Astrocyte of the cerebellum (primary cell): ENCODE measurements at regions not wholly inside any gene's neighbourhood (a gene's known extent, or its start where the extent isn't known, plus 50 kb on each side); places are given as distances from the start of the nearest gene placed in this dataset.

Experiments
- DNase-seq: peaks from one replicate; pipeline ENCODE4 v3.0.0-alpha.2; 2011; ENCODE audit warnings: low read depth
- H3K4me3 ChIP-seq: 2 replicates; pipeline ENCODE4 v1.5.1; 2011; ENCODE audit warnings: mild to moderate bottlenecking, low read depth, low read length, moderate library complexity
- in situ Hi-C: cut with HindIII; loops from 2 replicates; pipeline ENCODE4 v1.10.0; 2017; ENCODE audit warnings: low sequenced_read_pairs
- TF ChIP-seq, protein P1 (sequence below): IDR thresholded peaks from 2 replicates; pipeline ENCODE4 v1.5.1; 2012; ENCODE audit warnings: low read length, low read depth, moderate library complexity, mild to moderate bottlenecking; ENCODE audit errors: missing control alignments

DNA sequence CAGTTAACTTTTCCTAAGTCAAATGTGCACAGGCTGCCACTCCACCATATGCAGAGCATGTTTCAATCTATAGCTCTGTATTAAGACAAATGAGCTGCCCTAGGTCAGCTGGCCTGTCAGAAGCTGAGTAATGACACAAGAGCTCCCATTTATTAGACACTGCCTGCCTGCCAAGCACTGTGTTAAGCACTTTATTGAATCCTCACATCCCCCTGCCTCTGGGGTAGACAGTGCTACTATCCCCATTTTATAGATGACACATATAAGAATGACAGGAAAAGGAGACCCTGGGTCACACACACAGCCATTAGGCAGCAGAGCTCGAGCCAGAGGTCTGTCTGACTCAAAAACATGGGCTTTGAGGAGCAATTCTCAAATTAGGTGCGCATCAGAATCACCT, 179.8 kb upstream of the PDE1C start:
- TF ChIP-seq, protein P1, sequence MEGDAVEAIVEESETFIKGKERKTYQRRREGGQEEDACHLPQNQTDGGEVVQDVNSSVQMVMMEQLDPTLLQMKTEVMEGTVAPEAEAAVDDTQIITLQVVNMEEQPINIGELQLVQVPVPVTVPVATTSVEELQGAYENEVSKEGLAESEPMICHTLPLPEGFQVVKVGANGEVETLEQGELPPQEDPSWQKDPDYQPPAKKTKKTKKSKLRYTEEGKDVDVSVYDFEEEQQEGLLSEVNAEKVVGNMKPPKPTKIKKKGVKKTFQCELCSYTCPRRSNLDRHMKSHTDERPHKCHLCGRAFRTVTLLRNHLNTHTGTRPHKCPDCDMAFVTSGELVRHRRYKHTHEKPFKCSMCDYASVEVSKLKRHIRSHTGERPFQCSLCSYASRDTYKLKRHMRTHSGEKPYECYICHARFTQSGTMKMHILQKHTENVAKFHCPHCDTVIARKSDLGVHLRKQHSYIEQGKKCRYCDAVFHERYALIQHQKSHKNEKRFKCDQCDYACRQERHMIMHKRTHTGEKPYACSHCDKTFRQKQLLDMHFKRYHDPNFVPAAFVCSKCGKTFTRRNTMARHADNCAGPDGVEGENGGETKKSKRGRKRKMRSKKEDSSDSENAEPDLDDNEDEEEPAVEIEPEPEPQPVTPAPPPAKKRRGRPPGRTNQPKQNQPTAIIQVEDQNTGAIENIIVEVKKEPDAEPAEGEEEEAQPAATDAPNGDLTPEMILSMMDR = no peak
- no peak overlapping the region for H3K4me3 ChIP-seq
- DNase-seq = no peak
- in situ Hi-C loops = no loop called here

DNA sequence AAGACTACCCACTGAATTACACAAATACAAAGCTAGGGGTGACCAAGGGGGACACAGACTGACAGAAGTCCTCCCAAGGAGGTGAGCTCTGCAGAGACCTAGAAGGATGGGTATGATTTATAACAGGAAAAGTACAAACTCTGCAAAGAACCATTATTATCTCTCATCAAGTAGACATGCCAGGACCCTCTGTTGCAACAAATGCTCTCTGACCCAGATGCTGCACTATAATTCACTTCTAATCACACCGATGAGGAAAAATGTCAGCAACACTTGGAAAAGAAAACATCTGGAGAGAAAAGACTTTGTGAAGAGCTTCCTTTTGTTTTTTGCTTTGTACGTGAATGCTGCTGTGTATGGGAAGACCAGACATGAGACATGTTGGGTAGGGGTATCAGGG, 178.3 kb upstream of the PDE1C start:
- in situ Hi-C loops = no loop called here
- TF ChIP-seq, protein P1 = no peak
- H3K4me3 ChIP-seq = no peak overlapping the region
- DNase-seq = no peak

DNA sequence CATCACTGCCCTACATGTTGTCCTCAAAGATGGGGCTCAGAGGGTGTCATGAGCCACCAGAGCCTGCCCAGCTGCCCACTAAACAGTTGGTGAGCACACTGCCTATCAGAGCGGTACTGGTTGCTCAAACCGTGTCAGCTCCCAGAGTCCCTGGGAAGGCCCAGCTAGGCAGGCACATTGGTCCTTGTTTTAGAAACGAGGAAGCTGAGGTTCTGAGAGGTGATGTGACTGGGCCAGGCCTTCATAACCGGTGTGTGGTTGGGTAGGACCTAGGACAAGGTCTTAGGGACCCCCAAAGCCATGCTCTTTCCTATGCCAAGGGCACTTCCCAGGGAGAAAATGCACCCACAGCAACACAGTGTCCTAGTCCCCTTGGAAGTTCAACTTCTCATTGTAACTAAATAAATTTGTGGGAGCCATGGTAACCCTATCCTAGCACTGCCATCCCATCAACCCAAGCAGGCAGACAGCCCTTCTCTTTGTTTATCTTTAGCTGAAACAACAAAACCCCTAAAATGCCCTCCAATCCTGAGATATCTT, 174.7 kb upstream of the PDE1C start:
- DNase-seq = no peak
- TF ChIP-seq, protein P1 = no peak
- in situ Hi-C loops = no loop called here
- no peak overlapping the region for H3K4me3 ChIP-seq

DNA sequence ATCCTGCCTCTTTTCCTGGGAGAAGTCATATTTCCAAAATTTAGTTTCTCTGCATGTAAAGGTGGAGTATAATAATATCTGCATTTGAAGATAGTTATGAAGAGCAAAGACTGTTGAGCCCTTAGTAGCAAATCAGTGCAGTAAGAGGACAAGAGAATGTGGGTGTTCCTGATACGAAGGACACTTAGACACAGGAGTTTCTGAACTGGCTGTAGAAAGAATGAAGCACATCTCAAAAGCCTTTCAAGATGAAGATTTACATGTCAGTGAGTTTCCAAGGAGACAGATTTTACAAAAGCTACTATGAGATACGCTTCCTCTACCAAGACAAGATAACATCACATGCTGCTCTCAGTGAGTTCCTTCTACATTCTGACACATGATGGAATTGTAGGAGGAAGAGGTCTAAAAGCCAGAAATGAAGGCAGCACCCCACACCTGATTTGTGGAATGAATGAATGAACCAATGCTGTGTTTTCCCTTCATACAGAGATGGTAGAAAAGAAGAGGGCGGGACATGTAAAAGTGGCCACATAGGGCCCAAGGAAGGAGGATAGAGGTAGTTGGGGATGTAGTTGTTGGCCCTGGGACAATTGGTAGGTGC, 173.6 kb upstream of the PDE1C start:
- in situ Hi-C loops = no loop called here
- H3K4me3 ChIP-seq = no peak overlapping the region
- TF ChIP-seq, protein P1 = no peak
- no peak for DNase-seq

DNA sequence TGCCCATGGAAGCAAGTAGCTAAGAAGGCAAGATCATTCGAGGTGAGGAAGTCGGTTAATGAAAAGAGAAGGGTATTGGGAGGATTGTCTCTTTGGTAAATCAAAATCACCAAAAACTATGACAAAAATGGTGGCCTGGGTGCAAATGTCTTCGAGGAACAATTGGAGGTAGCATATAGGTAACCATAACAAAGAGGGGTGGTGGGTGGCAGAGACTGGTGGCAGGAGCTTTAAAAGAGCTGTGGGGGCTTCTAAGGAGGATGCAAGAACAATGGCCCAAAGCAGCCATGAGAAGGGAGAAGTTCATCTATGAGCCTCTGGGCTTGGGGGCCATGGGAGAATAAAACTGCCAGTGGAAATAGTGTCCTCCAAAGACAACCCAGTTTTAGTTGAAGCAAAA, 172.2 kb upstream of the PDE1C start:
- TF ChIP-seq, protein P1 = no peak
- no peak overlapping the region for H3K4me3 ChIP-seq
- no peak for DNase-seq
- in situ Hi-C loops = no loop called here

DNA sequence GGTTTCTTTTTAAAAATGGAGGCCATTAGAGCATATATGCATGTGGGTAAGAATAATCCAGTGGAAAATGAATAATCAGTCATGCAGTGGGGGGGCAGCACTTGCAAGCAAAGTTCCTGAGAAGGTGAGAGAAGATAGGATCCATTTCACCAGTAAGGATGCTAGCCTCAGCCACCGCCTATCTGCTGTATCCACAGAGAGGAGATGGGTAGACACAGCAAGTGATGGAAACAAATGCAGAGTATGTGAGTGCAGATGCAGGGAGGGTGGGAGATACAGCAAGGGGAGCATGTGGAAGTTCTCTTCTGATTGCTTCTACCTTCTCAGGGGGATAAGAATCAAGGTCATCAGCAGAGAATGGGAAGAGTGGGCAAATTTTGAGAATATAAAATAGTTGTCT, 171.4 kb upstream of the PDE1C start:
- DNase-seq = no peak
- no peak overlapping the region for H3K4me3 ChIP-seq
- in situ Hi-C loops = no loop called here
- TF ChIP-seq, protein P1 = no peak

DNA sequence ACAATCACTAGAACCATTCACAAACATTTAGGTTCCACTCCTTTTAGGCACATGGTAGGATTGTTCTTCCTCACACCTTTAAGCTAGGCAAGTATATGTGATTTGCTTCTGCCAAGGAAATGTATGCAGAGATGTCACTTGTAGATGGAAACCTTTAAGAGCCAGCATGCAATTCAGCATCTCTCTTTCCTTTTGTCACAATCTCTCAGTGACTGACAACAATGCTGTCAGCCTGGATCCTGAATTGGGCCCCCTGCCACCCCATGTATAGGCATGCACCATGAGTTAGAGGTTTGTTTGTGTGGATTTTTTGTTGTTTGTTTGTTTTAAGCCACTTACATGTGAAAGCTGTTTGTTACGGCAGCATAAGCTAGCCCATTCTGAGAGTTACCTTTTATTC, 169.6 kb upstream of the PDE1C start:
- in situ Hi-C loops = no loop called here
- no peak for DNase-seq
- TF ChIP-seq, protein P1 = no peak
- no peak overlapping the region for H3K4me3 ChIP-seq
